ENCODE measurements at regions not wholly inside any gene's neighbourhood (a gene's known extent, or its start where the extent isn't known, plus 50 kb on each side); places are given as distances from the start of the nearest gene placed in this dataset.

- intact Hi-C loops (cut with micrococcal nuclease) = no loop called here
- Histone ChIP-seq H3K9me3 (ENCODE audit: low read length) (no peaks in the 10 kb centered on the region), H3K4me1 (ENCODE audit: insufficient read depth, low read length) (no peaks in the 10 kb centered on the region), H3K9ac (ENCODE audit: low read length) (no peak overlapping the region), H3K4me3 (ENCODE audit: low read length) (no peak overlapping the region), H3F3A (ENCODE audit: low read length, unreplicated experiment) (no peaks in the 10 kb centered on the region), H3K36me3 (ENCODE audit: low read depth, low read length) (no peaks in the 10 kb centered on the region), H2AFZ (ENCODE audit: low read length) (no peak overlapping the region), H3K9me2 (replicated peaks; ENCODE audit: low read length) (no peaks in the 10 kb centered on the region), H3K79me2 (ENCODE audit: low read length) (no peaks in the 10 kb centered on the region), H4K20me1 (ENCODE audit: low read length) (no peaks in the 10 kb centered on the region), H3K4me2 (ENCODE audit: low read length) (no peak overlapping the region), H3K27me3 (ENCODE audit: low read length) (peaks cover 95% of the 10 kb centered on the region), H3K27ac (ENCODE audit: low read length) (no peak overlapping the region)
- ChIA-PET POLR2A (ENCODE audit: unreplicated experiment) (no interaction called here), CTCF (no interaction called here)
- DNase-seq (no peak), ATAC-seq (no peak)
- TF ChIP-seq CTCF (conservative IDR thresholded peaks at IDR 0.05; ENCODE audit: low read depth, low read length) (no peak), EZH2phosphoT487 (IDR thresholded peaks at IDR 0.05; ENCODE audit: borderline replicate concordance, low read length) (no peak), EZH2 (IDR thresholded peaks at IDR 0.05; ENCODE audit: low read length, unreplicated experiment) (no peak)
- BruUV-seq (replicated peaks) = no TSS peak
Observed at GRCh38 chr5:5583023-5583765, 160.7 kb downstream of the ICE1 start.

DNA sequence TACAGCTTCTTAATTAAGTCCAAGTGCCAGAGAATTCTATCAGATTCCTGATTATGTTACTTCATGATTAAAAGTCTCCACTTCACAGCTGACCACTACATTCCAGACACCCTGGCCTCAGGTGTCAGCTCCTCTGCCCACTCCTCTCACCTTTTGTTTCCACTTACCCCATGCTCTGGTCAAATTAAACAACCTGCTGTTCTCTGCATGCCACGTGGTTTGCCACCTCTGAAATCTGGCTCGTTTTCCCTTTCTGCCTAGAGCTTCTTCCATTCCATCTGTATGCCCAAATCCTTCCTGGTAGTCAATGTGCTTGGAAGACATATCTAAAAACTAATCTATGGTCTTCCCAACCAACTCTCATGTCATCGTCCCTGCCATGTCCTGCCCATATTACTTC, 158.6 kb downstream of the ICE1 start:
- ATAC-seq (no peak), DNase-seq (no peak)
- Histone ChIP-seq H2AFZ (ENCODE audit: low read length) (no peak overlapping the region), H3K27ac (ENCODE audit: low read length) (no peak overlapping the region), H3K9ac (ENCODE audit: low read length) (no peak overlapping the region), H3K9me3 (ENCODE audit: low read length) (no peaks in the 10 kb centered on the region), H3K4me2 (ENCODE audit: low read length) (no peak overlapping the region), H3K4me1 (ENCODE audit: insufficient read depth, low read length) (no peaks in the 10 kb centered on the region), H3K79me2 (ENCODE audit: low read length) (no peaks in the 10 kb centered on the region), H3K36me3 (ENCODE audit: low read depth, low read length) (no peaks in the 10 kb centered on the region), H3K9me2 (replicated peaks; ENCODE audit: low read length) (no peaks in the 10 kb centered on the region), H3K27me3 (ENCODE audit: low read length) (peaks cover 94% of the 10 kb centered on the region), H4K20me1 (ENCODE audit: low read length) (no peaks in the 10 kb centered on the region), H3K4me3 (ENCODE audit: low read length) (no peak overlapping the region), H3F3A (ENCODE audit: low read length, unreplicated experiment) (no peaks in the 10 kb centered on the region)
- no TSS peak for BruUV-seq (replicated peaks)
- POLR2A ChIA-PET (ENCODE audit: unreplicated experiment) = no interaction called here
- intact Hi-C loops (cut with micrococcal nuclease) = no loop called here
- CTCF ChIA-PET = no interaction called here
- TF ChIP-seq EZH2phosphoT487 (IDR thresholded peaks at IDR 0.05; ENCODE audit: borderline replicate concordance, low read length) (no peak), CTCF (conservative IDR thresholded peaks at IDR 0.05; ENCODE audit: low read depth, low read length) (no peak), EZH2 (IDR thresholded peaks at IDR 0.05; ENCODE audit: low read length, unreplicated experiment) (no peak)

DNA sequence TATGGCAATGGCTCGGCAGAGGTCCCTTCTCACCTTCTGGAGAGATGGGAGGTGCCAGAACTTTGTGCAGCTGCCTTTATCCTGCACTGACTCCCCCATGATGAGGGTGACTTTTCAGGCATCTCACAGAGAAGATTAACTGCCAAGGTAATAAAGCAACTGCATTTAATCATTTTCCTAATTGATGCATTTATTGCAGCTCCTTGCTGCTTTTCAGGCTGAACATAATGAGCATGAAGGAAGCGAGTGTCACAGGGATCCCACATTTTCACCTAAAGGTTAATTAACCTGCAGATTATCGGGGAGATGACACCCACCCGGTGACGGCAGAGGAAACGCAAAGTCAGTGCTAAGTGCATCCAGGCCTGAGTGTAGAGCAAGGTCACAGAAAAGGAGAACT, 154.3 kb downstream of the ICE1 start:
- H3K9me2 ChIP-seq (replicated peaks; ENCODE audit: low read length) = no peaks in the 10 kb centered on the region
- H3K4me2 ChIP-seq (ENCODE audit: low read length) = no peak overlapping the region
- H3K9me3 ChIP-seq (ENCODE audit: low read length) = no peaks in the 10 kb centered on the region
- DNase-seq (no peak), ATAC-seq (no peak)
- H4K20me1 ChIP-seq (ENCODE audit: low read length) = no peaks in the 10 kb centered on the region
- H3K27me3 ChIP-seq (ENCODE audit: low read length) = peaks cover 94% of the 10 kb centered on the region
- H3K27ac ChIP-seq (ENCODE audit: low read length) = no peak overlapping the region
- intact Hi-C loops (cut with micrococcal nuclease) = no loop called here
- no TSS peak for BruUV-seq (replicated peaks)
- ChIA-PET CTCF (no interaction called here), POLR2A (ENCODE audit: unreplicated experiment) (no interaction called here)
- no peaks in the 10 kb centered on the region for H3F3A ChIP-seq (ENCODE audit: low read length, unreplicated experiment)
- TF ChIP-seq EZH2 (IDR thresholded peaks at IDR 0.05; ENCODE audit: low read length, unreplicated experiment) = no peak
- TF ChIP-seq CTCF (conservative IDR thresholded peaks at IDR 0.05; ENCODE audit: low read depth, low read length) = no peak
- no peak for TF ChIP-seq EZH2phosphoT487 (IDR thresholded peaks at IDR 0.05; ENCODE audit: borderline replicate concordance, low read length)
- no peak overlapping the region for H2AFZ ChIP-seq (ENCODE audit: low read length)
- H3K79me2 ChIP-seq (ENCODE audit: low read length) = no peaks in the 10 kb centered on the region
- H3K36me3 ChIP-seq (ENCODE audit: low read depth, low read length) = no peaks in the 10 kb centered on the region
- no peak overlapping the region for H3K9ac ChIP-seq (ENCODE audit: low read length)
- no peaks in the 10 kb centered on the region for H3K4me1 ChIP-seq (ENCODE audit: insufficient read depth, low read length)
- H3K4me3 ChIP-seq (ENCODE audit: low read length) = no peak overlapping the region

All from PC-3 (cell line).